IPS-20b (cell line): ENCODE measurements at regions not wholly inside any gene's neighbourhood (a gene's known extent, or its start where the extent isn't known, plus 50 kb on each side); places are given as distances from the start of the nearest gene placed in this dataset.

Experiments
- H3K27ac ChIP-seq: one replicate; pipeline ENCODE4 v1.5.1; 2013; ENCODE audit warnings: low read length
- H3K27me3 ChIP-seq: 2 replicates; pipeline ENCODE4 v1.6.1; 2013; ENCODE audit warnings: mild to moderate bottlenecking, low read length, inconsistent platforms; ENCODE audit not compliant: insufficient read depth
- H3K36me3 ChIP-seq: 2 replicates; pipeline ENCODE4 v1.6.1; 2013; ENCODE audit warnings: low read depth, mild to moderate bottlenecking, inconsistent platforms, low read length, moderate library complexity; ENCODE audit not compliant: insufficient read depth
- H3K4me1 ChIP-seq: 2 replicates; pipeline ENCODE4 v1.6.1; 2013; ENCODE audit warnings: mild to moderate bottlenecking, control low read depth, inconsistent platforms, low read length, moderate library complexity; ENCODE audit not compliant: insufficient read depth
- H3K4me3 ChIP-seq: 2 replicates; pipeline ENCODE4 v1.5.1; 2013; ENCODE audit warnings: mild to moderate bottlenecking, low read length, inconsistent platforms
- H3K9ac ChIP-seq: 2 replicates; pipeline ENCODE4 v1.6.1; 2013; ENCODE audit warnings: low read depth, mild to moderate bottlenecking, inconsistent platforms, low read length, moderate library complexity
- H3K9me3 ChIP-seq: 2 replicates; pipeline ENCODE4 v1.6.1; 2013; ENCODE audit warnings: mild to moderate bottlenecking, low read depth, low read length, inconsistent platforms; ENCODE audit not compliant: insufficient read depth

GRCh38 chr14:71204231-71204630 is 297.0 kb downstream of the PCNX1 start:
- no peaks in the 10 kb centered on the region for H3K4me1 ChIP-seq
- H3K27ac ChIP-seq, result no peak overlapping the region
- H3K36me3 ChIP-seq, result no peaks in the 10 kb centered on the region
- H3K9ac ChIP-seq, result no peak overlapping the region
- H3K4me3 ChIP-seq, result no peak overlapping the region
- H3K9me3 ChIP-seq, result no peaks in the 10 kb centered on the region
- no peaks in the 10 kb centered on the region for H3K27me3 ChIP-seq

GRCh38 chr14:71204768-71205167 is 297.5 kb downstream of the PCNX1 start:
- no peaks in the 10 kb centered on the region for H3K36me3 ChIP-seq
- no peak overlapping the region for H3K27ac ChIP-seq
- no peaks in the 10 kb centered on the region for H3K9me3 ChIP-seq
- no peak overlapping the region for H3K4me3 ChIP-seq
- no peaks in the 10 kb centered on the region for H3K4me1 ChIP-seq
- no peak overlapping the region for H3K9ac ChIP-seq
- H3K27me3 ChIP-seq, result no peaks in the 10 kb centered on the region

- H3K36me3 ChIP-seq, result no peaks in the 10 kb centered on the region
- H3K9ac ChIP-seq, result no peak overlapping the region
- no peak overlapping the region for H3K4me3 ChIP-seq
- no peaks in the 10 kb centered on the region for H3K27me3 ChIP-seq
- no peak overlapping the region for H3K27ac ChIP-seq
- H3K9me3 ChIP-seq, result no peaks in the 10 kb centered on the region
- H3K4me1 ChIP-seq, result no peaks in the 10 kb centered on the region
Observed at GRCh38 chr14:71206123-71206522, 298.9 kb downstream of the PCNX1 start.

GRCh38 chr14:71206766-71207371 is 299.6 kb downstream of the PCNX1 start:
- Histone ChIP-seq H3K9ac (no peak overlapping the region), H3K4me3 (no peak overlapping the region), H3K9me3 (no peaks in the 10 kb centered on the region), H3K27ac (no peak overlapping the region), H3K27me3 (no peaks in the 10 kb centered on the region), H3K36me3 (no peaks in the 10 kb centered on the region), H3K4me1 (no peaks in the 10 kb centered on the region)

GRCh38 chr14:71208702-71209357 is 301.6 kb downstream of the PCNX1 start:
- Histone ChIP-seq H3K27ac (no peak overlapping the region), H3K9ac (no peak overlapping the region), H3K4me1 (no peaks in the 10 kb centered on the region), H3K27me3 (no peaks in the 10 kb centered on the region), H3K4me3 (no peak overlapping the region), H3K9me3 (no peaks in the 10 kb centered on the region), H3K36me3 (no peaks in the 10 kb centered on the region)

GRCh38 chr14:71209888-71210287 is 302.6 kb downstream of the PCNX1 start:
- Histone ChIP-seq H3K36me3 (no peaks in the 10 kb centered on the region), H3K27ac (no peak overlapping the region), H3K27me3 (no peaks in the 10 kb centered on the region), H3K4me3 (no peak overlapping the region), H3K9me3 (no peaks in the 10 kb centered on the region), H3K9ac (no peak overlapping the region), H3K4me1 (no peaks in the 10 kb centered on the region)

- no peak overlapping the region for H3K4me3 ChIP-seq
- H3K36me3 ChIP-seq, result no peaks in the 10 kb centered on the region
- H3K4me1 ChIP-seq, result no peaks in the 10 kb centered on the region
- no peaks in the 10 kb centered on the region for H3K27me3 ChIP-seq
- H3K9me3 ChIP-seq, result no peaks in the 10 kb centered on the region
- H3K27ac ChIP-seq, result no peak overlapping the region
- no peak overlapping the region for H3K9ac ChIP-seq
Observed at GRCh38 chr14:71212093-71212492, 304.8 kb downstream of the PCNX1 start.

- H3K4me1 ChIP-seq, result no peaks in the 10 kb centered on the region
- H3K4me3 ChIP-seq, result no peak overlapping the region
- no peak overlapping the region for H3K9ac ChIP-seq
- no peaks in the 10 kb centered on the region for H3K27me3 ChIP-seq
- no peaks in the 10 kb centered on the region for H3K9me3 ChIP-seq
- no peak overlapping the region for H3K27ac ChIP-seq
- H3K36me3 ChIP-seq, result no peaks in the 10 kb centered on the region
Observed at GRCh38 chr14:71212683-71213107, 305.4 kb downstream of the PCNX1 start.

GRCh38 chr14:71214241-71214640 is 307.0 kb downstream of the PCNX1 start:
- H3K9ac ChIP-seq, result no peak overlapping the region
- no peaks in the 10 kb centered on the region for H3K36me3 ChIP-seq
- no peak overlapping the region for H3K4me3 ChIP-seq
- no peaks in the 10 kb centered on the region for H3K9me3 ChIP-seq
- no peaks in the 10 kb centered on the region for H3K4me1 ChIP-seq
- no peak overlapping the region for H3K27ac ChIP-seq
- H3K27me3 ChIP-seq, result no peaks in the 10 kb centered on the region

- no peaks in the 10 kb centered on the region for H3K36me3 ChIP-seq
- H3K4me1 ChIP-seq, result peaks cover 8% of the 10 kb centered on the region; the same call in 1 of the 2 replicates
- H3K9ac ChIP-seq, result no peak overlapping the region
- H3K27me3 ChIP-seq, result no peaks in the 10 kb centered on the region
- no peak overlapping the region for H3K4me3 ChIP-seq
- peak overlapping the region; percentile 18 for H3K27ac ChIP-seq
- H3K9me3 ChIP-seq, result 0 out of 2 replicates have a peak, but pooled peaks cover 5% of the 10 kb centered on the region
Observed at GRCh38 chr14:71220462-71220861, 313.2 kb downstream of the PCNX1 start.

- no peak overlapping the region for H3K4me3 ChIP-seq
- peaks cover 8% of the 10 kb centered on the region; the same call in 1 of the 2 replicates for H3K4me1 ChIP-seq
- 0 out of 2 replicates have a peak, but pooled peaks cover 5% of the 10 kb centered on the region for H3K9me3 ChIP-seq
- H3K27me3 ChIP-seq, result no peaks in the 10 kb centered on the region
- H3K36me3 ChIP-seq, result no peaks in the 10 kb centered on the region
- H3K27ac ChIP-seq, result no peak overlapping the region
- no peak overlapping the region for H3K9ac ChIP-seq
Observed at GRCh38 chr14:71221119-71221518, 313.9 kb downstream of the PCNX1 start.

- Histone ChIP-seq H3K9ac (no peak overlapping the region), H3K36me3 (no peaks in the 10 kb centered on the region), H3K4me1 (peaks cover 8% of the 10 kb centered on the region; the same call in 1 of the 2 replicates), H3K9me3 (0 out of 2 replicates have a peak, but pooled peaks cover 5% of the 10 kb centered on the region), H3K27me3 (no peaks in the 10 kb centered on the region), H3K27ac (no peak overlapping the region), H3K4me3 (no peak overlapping the region)
Observed at GRCh38 chr14:71225113-71225512, 317.9 kb downstream of the PCNX1 start.
